Uterus (tissue), 3 donors: ENCODE measurements at regions not wholly inside any gene's neighbourhood (a gene's known extent, or its start where the extent isn't known, plus 50 kb on each side); places are given as distances from the start of the nearest gene placed in this dataset.

Experiments
- DNase-seq, 2 donors: peaks; one replicate each; pipeline ENCODE4 v3.0.0-alpha.2; 2019 to 2020
- H3K27ac ChIP-seq, 2 donors: fragments of 200-600 bp; sonication (generic); 1 replicate in 1 of 2; 2 replicates in 1 of 2; pipeline ENCODE4 v1.5.1; 2016 to 2018
- H3K27me3 ChIP-seq, 2 donors: fragments of 200-600 bp; sonication (generic); one replicate each; pipeline ENCODE4 v1.5.1; 2018 to 2019; ENCODE audit warnings: control low read depth in 1 of 2
- H3K36me3 ChIP-seq, 2 donors: fragments of 200-600 bp; sonication (generic); one replicate each; pipeline ENCODE4 v1.5.1; 2019; ENCODE audit warnings: control low read depth in 1 of 2
- H3K4me1 ChIP-seq, 2 donors: fragments of 200-600 bp; sonication (generic); one replicate each; pipeline ENCODE4 v1.5.1; 2018 to 2019; ENCODE audit warnings: control low read depth in 1 of 2
- H3K4me3 ChIP-seq, 2 donors: fragments of 200-600 bp; sonication (generic); 1 replicate in 1 of 2; 2 replicates in 1 of 2; pipeline ENCODE4 v1.5.1; 2018 to 2019; ENCODE audit warnings: mild to moderate bottlenecking in 1 of 2
- H3K9me3 ChIP-seq, 2 donors: fragments of 200-600 bp; sonication (generic); one replicate each; pipeline ENCODE4 v1.5.1; 2019; ENCODE audit warnings: control low read depth in 1 of 2
- CTCF ChIP-seq, 4 experiments: fragments of 200-600 bp in 2 of 4; fragments of 450-650 bp in 2 of 4; sonication (generic) in 2 of 4; IDR thresholded peaks; one replicate each; pipeline ENCODE4 v1.5.1; 2016 to 2019; ENCODE audit warnings: antibody characterized with exemption in 4 of 4, mild to moderate bottlenecking in 2 of 4, moderate library complexity in 1 of 4
- POLR2A ChIP-seq, 2 donors: fragments of 450-650 bp; IDR thresholded peaks; one replicate each; pipeline ENCODE4 v1.6.1; 2016; ENCODE audit warnings: antibody characterized with exemption in 2 of 2, mild to moderate bottlenecking in 1 of 2, moderate library complexity in 1 of 2
- intact Hi-C: fragments of 100-400 bp; cut with DNase I; formaldehyde crosslinking; loops from one replicate; pipeline ENCODE4 v1.15.1; 2023; ENCODE audit warnings: low total_unique reads
- donor health status: DM: yes; HTN: yes; CAD: no.

- no peaks in the 10 kb centered on the region for H3K9me3 ChIP-seq
- H3K4me1 ChIP-seq = no peaks in the 10 kb centered on the region
- intact Hi-C loops = no loop called here
- DNase-seq = no peak
- H3K27me3 ChIP-seq = no peaks in the 10 kb centered on the region
- H3K36me3 ChIP-seq = no peaks in the 10 kb centered on the region
- no peak overlapping the region for H3K4me3 ChIP-seq
- H3K27ac ChIP-seq = no peak overlapping the region
- TF ChIP-seq CTCF (IDR thresholded peaks at IDR 0.05) (no peak), POLR2A (IDR thresholded peaks at IDR 0.05) (no peak)
Measured at GRCh38 chr13:73664851-73665250, 469.4 kb downstream of the KLF12 start.

- no peak overlapping the region for H3K27ac ChIP-seq
- H3K27me3 ChIP-seq = no peaks in the 10 kb centered on the region
- TF ChIP-seq CTCF (IDR thresholded peaks at IDR 0.05) (no peak), POLR2A (IDR thresholded peaks at IDR 0.05) (no peak)
- H3K4me1 ChIP-seq = no peaks in the 10 kb centered on the region
- H3K4me3 ChIP-seq = no peak overlapping the region
- intact Hi-C loops = no loop called here
- H3K36me3 ChIP-seq = no peaks in the 10 kb centered on the region
- H3K9me3 ChIP-seq = no peaks in the 10 kb centered on the region
- DNase-seq = no peak
Measured at GRCh38 chr13:73662833-73663232, 471.4 kb downstream of the KLF12 start.

GRCh38 chr13:73661687-73662425, 472.3 kb downstream of the KLF12 start:
- no peak overlapping the region for H3K27ac ChIP-seq
- H3K36me3 ChIP-seq = no peaks in the 10 kb centered on the region
- no peaks in the 10 kb centered on the region for H3K9me3 ChIP-seq
- no peaks in the 10 kb centered on the region for H3K27me3 ChIP-seq
- H3K4me1 ChIP-seq = no peaks in the 10 kb centered on the region
- DNase-seq = no peak
- intact Hi-C loops = no loop called here
- no peak for TF ChIP-seq CTCF (IDR thresholded peaks at IDR 0.05)
- no peak for TF ChIP-seq POLR2A (IDR thresholded peaks at IDR 0.05)
- no peak overlapping the region for H3K4me3 ChIP-seq

GRCh38 chr13:73661066-73661465, 473.1 kb downstream of the KLF12 start:
- no peak for DNase-seq
- intact Hi-C loops = no loop called here
- TF ChIP-seq POLR2A (IDR thresholded peaks at IDR 0.05) (no peak), CTCF (IDR thresholded peaks at IDR 0.05) (no peak)
- no peaks in the 10 kb centered on the region for H3K4me1 ChIP-seq
- no peak overlapping the region for H3K4me3 ChIP-seq
- no peaks in the 10 kb centered on the region for H3K27me3 ChIP-seq
- no peaks in the 10 kb centered on the region for H3K36me3 ChIP-seq
- no peak overlapping the region for H3K27ac ChIP-seq
- no peaks in the 10 kb centered on the region for H3K9me3 ChIP-seq

GRCh38 chr13:73658639-73659038, 475.6 kb downstream of the KLF12 start:
- no peak for TF ChIP-seq CTCF (IDR thresholded peaks at IDR 0.05)
- TF ChIP-seq POLR2A (IDR thresholded peaks at IDR 0.05) = no peak
- no peaks in the 10 kb centered on the region for H3K9me3 ChIP-seq
- intact Hi-C loops = no loop called here
- no peak overlapping the region for H3K27ac ChIP-seq
- H3K27me3 ChIP-seq = no peaks in the 10 kb centered on the region
- no peak overlapping the region for H3K4me3 ChIP-seq
- H3K36me3 ChIP-seq = no peaks in the 10 kb centered on the region
- DNase-seq = no peak
- no peaks in the 10 kb centered on the region for H3K4me1 ChIP-seq
